ENCODE measurements at regions not wholly inside any gene's neighbourhood (a gene's known extent, or its start where the extent isn't known, plus 50 kb on each side); places are given as distances from the start of the nearest gene placed in this dataset.

DNA sequence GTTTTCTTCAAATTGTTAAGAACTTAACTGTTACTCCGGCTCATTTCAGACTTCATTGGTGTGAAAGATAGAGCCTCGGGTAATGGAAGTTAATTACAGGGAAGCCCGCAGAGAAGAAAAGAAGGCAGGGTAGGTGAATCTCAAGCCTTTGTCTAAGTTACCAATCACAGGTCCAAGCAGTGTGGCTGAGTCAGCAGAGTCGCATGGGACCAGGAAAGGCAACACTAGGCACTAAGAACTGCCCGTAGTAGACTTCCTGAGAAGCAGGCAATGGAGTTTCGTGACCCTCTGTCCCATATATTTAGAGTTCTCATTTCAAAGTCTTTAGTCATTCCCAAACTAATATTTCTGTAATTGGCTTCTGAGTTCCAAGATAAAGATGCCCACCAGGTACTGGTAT lies 122.9 kb upstream of the STT3B start:
- TF ChIP-seq, protein P1, sequence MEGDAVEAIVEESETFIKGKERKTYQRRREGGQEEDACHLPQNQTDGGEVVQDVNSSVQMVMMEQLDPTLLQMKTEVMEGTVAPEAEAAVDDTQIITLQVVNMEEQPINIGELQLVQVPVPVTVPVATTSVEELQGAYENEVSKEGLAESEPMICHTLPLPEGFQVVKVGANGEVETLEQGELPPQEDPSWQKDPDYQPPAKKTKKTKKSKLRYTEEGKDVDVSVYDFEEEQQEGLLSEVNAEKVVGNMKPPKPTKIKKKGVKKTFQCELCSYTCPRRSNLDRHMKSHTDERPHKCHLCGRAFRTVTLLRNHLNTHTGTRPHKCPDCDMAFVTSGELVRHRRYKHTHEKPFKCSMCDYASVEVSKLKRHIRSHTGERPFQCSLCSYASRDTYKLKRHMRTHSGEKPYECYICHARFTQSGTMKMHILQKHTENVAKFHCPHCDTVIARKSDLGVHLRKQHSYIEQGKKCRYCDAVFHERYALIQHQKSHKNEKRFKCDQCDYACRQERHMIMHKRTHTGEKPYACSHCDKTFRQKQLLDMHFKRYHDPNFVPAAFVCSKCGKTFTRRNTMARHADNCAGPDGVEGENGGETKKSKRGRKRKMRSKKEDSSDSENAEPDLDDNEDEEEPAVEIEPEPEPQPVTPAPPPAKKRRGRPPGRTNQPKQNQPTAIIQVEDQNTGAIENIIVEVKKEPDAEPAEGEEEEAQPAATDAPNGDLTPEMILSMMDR (IDR thresholded peaks at IDR 0.05; ENCODE audit: low read depth, low read length, missing control alignments): no peak
- no peak for DNase-seq (ENCODE audit: low read depth)
- H3K4me3 ChIP-seq (ENCODE audit: low read depth, low read length): no peak overlapping the region

DNA sequence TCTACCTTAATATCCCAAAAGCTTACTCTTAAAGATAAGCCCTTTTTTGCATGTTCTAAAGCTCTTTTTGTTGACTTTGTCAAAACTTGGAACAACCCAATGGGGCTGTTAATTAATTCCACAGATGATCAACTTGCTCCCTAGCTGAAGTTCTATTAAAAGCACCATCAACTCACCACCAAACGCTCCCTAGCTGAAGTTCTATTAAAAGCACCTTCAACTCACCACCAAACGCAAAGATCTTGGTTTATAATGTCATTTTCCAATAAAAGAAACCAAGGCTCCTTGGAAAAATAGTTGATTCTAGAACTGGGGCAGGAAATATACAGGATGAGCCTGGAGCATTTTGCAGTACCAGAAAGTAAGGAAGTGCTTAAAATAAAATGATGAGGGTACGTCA lies 122.3 kb upstream of the STT3B start:
- TF ChIP-seq, protein P1 (IDR thresholded peaks at IDR 0.05; ENCODE audit: low read depth, low read length, missing control alignments): no peak
- H3K4me3 ChIP-seq (ENCODE audit: low read depth, low read length): no peak overlapping the region
- DNase-seq (ENCODE audit: low read depth): no peak

DNA sequence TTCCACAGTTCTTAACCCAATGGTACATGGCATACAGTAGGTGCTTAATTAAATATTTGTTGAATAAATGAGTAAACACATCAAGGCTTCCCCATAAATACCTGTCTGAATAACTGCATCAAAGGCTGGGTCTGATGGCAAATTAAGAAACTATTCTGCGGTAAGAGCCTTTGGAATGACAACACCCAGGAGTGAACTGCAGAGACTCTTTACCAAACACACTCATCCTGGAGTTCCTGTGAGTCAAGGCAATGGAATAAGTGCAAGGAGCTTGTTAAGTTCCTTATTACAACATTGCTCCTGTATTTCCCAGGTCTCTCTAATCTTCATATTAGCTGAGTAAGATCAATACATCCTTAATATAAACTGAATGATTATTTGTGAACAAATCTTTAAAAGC lies 119.9 kb upstream of the STT3B start:
- TF ChIP-seq, protein P1 (IDR thresholded peaks at IDR 0.05; ENCODE audit: low read depth, low read length, missing control alignments): no peak
- no peak for DNase-seq (ENCODE audit: low read depth)
- H3K4me3 ChIP-seq (ENCODE audit: low read depth, low read length): no peak overlapping the region

DNA sequence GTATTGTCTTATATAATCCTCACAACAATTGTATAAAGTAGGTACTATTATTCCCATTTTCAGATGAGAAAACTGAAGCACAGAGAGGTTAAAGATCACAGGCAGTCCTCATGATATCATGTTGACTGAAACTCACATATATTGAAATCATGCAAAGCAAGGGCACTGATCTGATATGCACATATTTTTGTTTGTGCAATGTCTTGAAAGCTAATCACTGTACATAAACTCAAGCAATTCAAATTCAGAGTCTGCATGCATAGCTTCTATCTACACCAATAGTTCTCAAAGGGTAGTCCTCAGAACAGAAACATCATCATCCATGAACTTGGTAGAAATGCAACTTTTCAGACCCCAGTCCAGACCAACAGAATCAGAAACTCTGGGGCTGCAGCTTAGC lies 119.2 kb upstream of the STT3B start:
- DNase-seq (ENCODE audit: low read depth): no peak
- TF ChIP-seq, protein P1 (IDR thresholded peaks at IDR 0.05; ENCODE audit: low read depth, low read length, missing control alignments): no peak
- no peak overlapping the region for H3K4me3 ChIP-seq (ENCODE audit: low read depth, low read length)

DNA sequence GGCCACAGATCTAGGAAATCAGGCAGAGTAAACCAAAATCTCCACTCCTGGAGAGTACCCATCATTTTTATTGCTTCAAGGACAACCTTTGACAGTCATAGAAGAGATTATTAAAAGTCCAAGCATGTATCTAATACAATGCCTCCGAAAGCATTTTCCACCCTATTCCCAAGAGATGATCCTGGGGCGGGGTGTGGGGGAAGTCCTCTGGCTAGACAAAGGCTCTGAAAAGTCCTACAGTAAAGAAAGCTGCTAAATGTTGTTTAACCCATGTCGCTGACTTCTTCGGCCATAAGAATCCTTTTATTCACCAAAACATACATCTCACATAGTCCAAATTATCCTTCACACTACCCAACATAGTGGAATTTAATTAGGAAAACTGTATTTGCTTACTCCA lies 115.7 kb upstream of the STT3B start:
- DNase-seq (ENCODE audit: low read depth): no peak
- no peak overlapping the region for H3K4me3 ChIP-seq (ENCODE audit: low read depth, low read length)
- TF ChIP-seq, protein P1 (IDR thresholded peaks at IDR 0.05; ENCODE audit: low read depth, low read length, missing control alignments): no peak

DNA sequence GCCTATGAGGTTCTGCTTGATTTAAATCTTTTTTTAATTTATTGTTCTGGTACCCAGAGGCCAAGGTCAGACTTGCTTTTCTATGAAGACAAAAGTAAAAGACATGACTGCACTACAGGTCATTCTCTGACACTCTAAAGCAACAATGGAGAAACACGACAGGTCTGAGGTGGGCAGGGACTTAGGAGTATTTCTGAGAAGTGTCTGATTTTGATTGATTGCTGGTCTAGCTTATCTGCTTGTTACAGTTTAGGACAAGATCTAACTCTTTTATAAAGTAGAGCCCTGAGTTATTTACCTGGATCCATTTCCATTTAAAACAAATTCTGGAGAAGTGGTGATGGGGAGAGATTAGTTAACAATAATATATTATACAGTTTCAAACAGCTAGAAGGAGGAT lies 115.2 kb upstream of the STT3B start:
- TF ChIP-seq, protein P1 (IDR thresholded peaks at IDR 0.05; ENCODE audit: low read depth, low read length, missing control alignments): no peak
- no peak for DNase-seq (ENCODE audit: low read depth)
- no peak overlapping the region for H3K4me3 ChIP-seq (ENCODE audit: low read depth, low read length)

DNA sequence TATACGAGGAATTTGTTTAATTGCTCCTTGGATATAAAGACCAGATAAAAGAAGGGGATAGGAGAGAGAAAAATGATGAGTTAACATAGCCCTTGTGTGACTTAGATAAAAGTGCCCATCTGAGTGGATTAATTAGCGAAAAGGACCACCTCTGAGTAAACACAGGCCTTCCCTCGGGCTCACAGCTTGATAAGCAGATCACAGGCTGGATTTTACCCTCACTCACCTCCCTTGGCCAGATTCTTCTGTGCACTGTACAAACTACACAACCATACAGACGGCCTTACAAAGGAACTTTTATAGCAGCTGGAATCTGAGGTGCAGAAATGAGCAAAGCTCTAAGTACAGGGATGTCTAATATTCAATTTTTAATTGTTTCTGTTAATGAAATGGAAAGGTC lies 112.4 kb upstream of the STT3B start:
- no peak for DNase-seq (ENCODE audit: low read depth)
- no peak overlapping the region for H3K4me3 ChIP-seq (ENCODE audit: low read depth, low read length)
- TF ChIP-seq, protein P1 (IDR thresholded peaks at IDR 0.05; ENCODE audit: low read depth, low read length, missing control alignments): no peak

Measured in GM12864 (cell line).